NB4 (cell line): ENCODE measurements at regions not wholly inside any gene's neighbourhood (a gene's known extent, or its start where the extent isn't known, plus 50 kb on each side); places are given as distances from the start of the nearest gene placed in this dataset.

Experiments
- POLR2A ChIP-seq: IDR thresholded peaks from 2 replicates; pipeline ENCODE4 v1.6.1; 2011; ENCODE audit warnings: mild to moderate bottlenecking; ENCODE audit not compliant: insufficient read length; ENCODE audit errors: extremely low read depth
- TF ChIP-seq, protein P1 (sequence below): IDR thresholded peaks from one replicate; pipeline ENCODE4 v1.5.1; 2012; ENCODE audit warnings: low read depth, low read length

DNA sequence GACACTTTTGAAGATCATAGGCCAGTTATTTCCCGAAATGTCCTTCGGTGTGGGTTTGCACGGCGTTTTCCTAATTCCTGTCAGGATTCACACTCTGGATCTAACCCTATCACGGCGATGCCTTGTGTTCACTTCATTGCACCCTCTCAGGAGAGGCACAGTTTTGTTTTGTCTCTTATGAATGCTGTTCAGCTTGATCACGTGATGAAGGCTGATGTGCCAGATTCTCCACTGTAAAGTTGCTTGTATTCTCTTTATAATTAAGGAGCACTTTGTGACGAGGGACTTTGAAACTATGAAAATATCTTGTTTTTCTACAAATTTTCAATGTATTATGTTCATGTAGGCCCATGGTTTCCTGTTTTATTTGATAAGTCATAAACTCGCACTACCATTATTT, 568.1 kb downstream of the ACTR3B start:
- TF ChIP-seq POLR2A = no peak
- TF ChIP-seq, protein P1, sequence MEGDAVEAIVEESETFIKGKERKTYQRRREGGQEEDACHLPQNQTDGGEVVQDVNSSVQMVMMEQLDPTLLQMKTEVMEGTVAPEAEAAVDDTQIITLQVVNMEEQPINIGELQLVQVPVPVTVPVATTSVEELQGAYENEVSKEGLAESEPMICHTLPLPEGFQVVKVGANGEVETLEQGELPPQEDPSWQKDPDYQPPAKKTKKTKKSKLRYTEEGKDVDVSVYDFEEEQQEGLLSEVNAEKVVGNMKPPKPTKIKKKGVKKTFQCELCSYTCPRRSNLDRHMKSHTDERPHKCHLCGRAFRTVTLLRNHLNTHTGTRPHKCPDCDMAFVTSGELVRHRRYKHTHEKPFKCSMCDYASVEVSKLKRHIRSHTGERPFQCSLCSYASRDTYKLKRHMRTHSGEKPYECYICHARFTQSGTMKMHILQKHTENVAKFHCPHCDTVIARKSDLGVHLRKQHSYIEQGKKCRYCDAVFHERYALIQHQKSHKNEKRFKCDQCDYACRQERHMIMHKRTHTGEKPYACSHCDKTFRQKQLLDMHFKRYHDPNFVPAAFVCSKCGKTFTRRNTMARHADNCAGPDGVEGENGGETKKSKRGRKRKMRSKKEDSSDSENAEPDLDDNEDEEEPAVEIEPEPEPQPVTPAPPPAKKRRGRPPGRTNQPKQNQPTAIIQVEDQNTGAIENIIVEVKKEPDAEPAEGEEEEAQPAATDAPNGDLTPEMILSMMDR = no peak
